ENCODE measurements at regions not wholly inside any gene's neighbourhood (a gene's known extent, or its start where the extent isn't known, plus 50 kb on each side); places are given as distances from the start of the nearest gene placed in this dataset.

GRCh38 chr1:113217447-113218208 is 144.6 kb downstream of the LRIG2 start:
- H3K36me3 ChIP-seq (ENCODE audit: control insufficient read depth in 1 of 2, insufficient read depth in 2 of 2, low read length in 2 of 2): no peaks in the 10 kb centered on the region
- peaks cover 22 to 24% of the 10 kb centered on the region in 2 donors for H3K4me1 ChIP-seq (ENCODE audit: control insufficient read depth in 1 of 2, insufficient read depth in 2 of 2, low read length in 2 of 2)
- peak overlapping the region in 1 of 2 donors; percentile 28 for H3K9ac ChIP-seq (ENCODE audit: low read depth in 1 of 2, low read length in 2 of 2)
- peaks cover 0 to 1% of the 10 kb centered on the region in 2 donors for H3K9me3 ChIP-seq (ENCODE audit: control insufficient read depth in 1 of 2, low read length in 2 of 2)
- H3K4me3 ChIP-seq (ENCODE audit: low read depth in 1 of 2, low read length in 2 of 2): peak overlapping the region in 1 of 2 donors; percentile 33
- H3K27ac ChIP-seq (ENCODE audit: low read depth, low read length): no peak overlapping the region
- H3K27me3 ChIP-seq (ENCODE audit: control insufficient read depth in 1 of 2, insufficient read depth in 2 of 2, low read length in 2 of 2): no peaks in the 10 kb centered on the region

GRCh38 chr1:113219377-113219776 is 146.4 kb downstream of the LRIG2 start:
- Histone ChIP-seq H3K36me3 (ENCODE audit: control insufficient read depth in 1 of 2, insufficient read depth in 2 of 2, low read length in 2 of 2) (no peaks in the 10 kb centered on the region), H3K4me1 (ENCODE audit: control insufficient read depth in 1 of 2, insufficient read depth in 2 of 2, low read length in 2 of 2) (peaks cover 22 to 24% of the 10 kb centered on the region in 2 donors), H3K27ac (ENCODE audit: low read depth, low read length) (no peak overlapping the region), H3K9ac (ENCODE audit: low read depth in 1 of 2, low read length in 2 of 2) (no peak overlapping the region), H3K27me3 (ENCODE audit: control insufficient read depth in 1 of 2, insufficient read depth in 2 of 2, low read length in 2 of 2) (no peaks in the 10 kb centered on the region), H3K4me3 (ENCODE audit: low read depth in 1 of 2, low read length in 2 of 2) (no peak overlapping the region), H3K9me3 (ENCODE audit: control insufficient read depth in 1 of 2, low read length in 2 of 2) (peaks cover 0 to 1% of the 10 kb centered on the region in 2 donors)

DNA sequence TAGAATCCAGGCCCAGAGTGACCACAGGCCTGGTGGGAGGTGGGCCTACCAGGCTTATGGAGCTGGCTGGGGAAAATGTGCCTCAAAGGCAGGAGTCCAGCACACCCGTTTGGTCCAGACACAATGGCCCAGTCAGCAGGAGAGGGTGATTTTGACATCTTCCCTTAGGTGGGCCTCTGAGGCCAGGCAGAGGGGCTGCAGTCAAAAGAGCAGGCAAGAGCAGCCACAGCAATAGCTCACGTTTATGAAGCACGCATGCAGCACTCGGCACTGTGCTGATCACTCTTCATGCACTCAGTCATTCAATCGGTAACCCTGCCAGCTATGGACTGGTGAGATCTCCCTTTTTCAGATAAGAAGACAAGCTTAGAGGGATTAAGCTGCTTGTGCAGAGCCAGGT is 146.8 kb downstream of the LRIG2 start:
- Histone ChIP-seq H3K36me3 (ENCODE audit: control insufficient read depth in 1 of 2, insufficient read depth in 2 of 2, low read length in 2 of 2) (no peaks in the 10 kb centered on the region), H3K27me3 (ENCODE audit: control insufficient read depth in 1 of 2, insufficient read depth in 2 of 2, low read length in 2 of 2) (no peaks in the 10 kb centered on the region), H3K4me3 (ENCODE audit: low read depth in 1 of 2, low read length in 2 of 2) (no peak overlapping the region), H3K9ac (ENCODE audit: low read depth in 1 of 2, low read length in 2 of 2) (no peak overlapping the region), H3K9me3 (ENCODE audit: control insufficient read depth in 1 of 2, low read length in 2 of 2) (peaks cover 0 to 1% of the 10 kb centered on the region in 2 donors), H3K4me1 (ENCODE audit: control insufficient read depth in 1 of 2, insufficient read depth in 2 of 2, low read length in 2 of 2) (peaks cover 22 to 24% of the 10 kb centered on the region in 2 donors), H3K27ac (ENCODE audit: low read depth, low read length) (no peak overlapping the region)

DNA sequence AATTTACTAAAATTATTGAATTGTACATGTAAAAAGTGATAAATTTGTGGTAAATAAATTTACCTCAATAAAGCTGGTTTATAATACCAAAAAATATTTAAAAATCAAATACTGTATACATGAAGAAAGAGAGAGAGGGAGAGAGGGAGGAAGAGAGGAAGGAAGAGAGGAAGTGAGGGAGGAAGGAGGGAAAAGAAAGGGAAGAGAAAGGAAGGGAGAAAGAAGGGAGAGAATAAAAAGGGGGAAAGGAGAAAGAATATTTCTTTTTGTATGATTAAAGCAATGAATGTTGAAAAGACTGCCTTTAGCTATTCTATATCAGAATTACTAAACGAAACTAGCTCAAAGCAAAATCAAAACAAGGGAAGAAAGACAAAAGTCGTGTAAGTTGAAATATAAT is 150.0 kb downstream of the LRIG2 start:
- peaks cover 9% of the 10 kb centered on the region in 2 donors for H3K4me1 ChIP-seq (ENCODE audit: control insufficient read depth in 1 of 2, insufficient read depth in 2 of 2, low read length in 2 of 2)
- no peak overlapping the region for H3K9ac ChIP-seq (ENCODE audit: low read depth in 1 of 2, low read length in 2 of 2)
- H3K4me3 ChIP-seq (ENCODE audit: low read depth in 1 of 2, low read length in 2 of 2): no peak overlapping the region
- no peaks in the 10 kb centered on the region for H3K36me3 ChIP-seq (ENCODE audit: control insufficient read depth in 1 of 2, insufficient read depth in 2 of 2, low read length in 2 of 2)
- no peaks in the 10 kb centered on the region for H3K27me3 ChIP-seq (ENCODE audit: control insufficient read depth in 1 of 2, insufficient read depth in 2 of 2, low read length in 2 of 2)
- H3K9me3 ChIP-seq (ENCODE audit: control insufficient read depth in 1 of 2, low read length in 2 of 2): no peaks in the 10 kb centered on the region
- H3K27ac ChIP-seq (ENCODE audit: low read depth, low read length): no peak overlapping the region

DNA sequence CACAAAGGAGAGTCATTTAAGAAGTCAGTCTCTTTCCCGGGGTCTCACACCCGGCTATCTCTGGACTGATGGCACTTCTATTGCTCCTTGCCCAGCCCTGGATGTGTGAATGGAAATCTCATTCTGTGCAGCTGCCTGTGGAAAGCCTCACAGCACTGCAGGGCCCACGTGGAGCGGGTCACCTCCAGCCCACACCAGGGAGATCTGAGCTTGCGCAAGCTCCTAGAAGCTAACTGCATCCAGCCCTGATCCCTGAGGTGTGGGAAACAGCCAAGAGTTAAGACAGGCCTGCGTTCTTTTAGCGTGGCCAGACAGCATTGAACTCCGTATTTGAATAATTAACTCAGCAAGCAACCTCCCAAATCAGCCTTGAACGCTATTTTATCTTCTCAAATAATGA is 150.5 kb downstream of the LRIG2 start:
- Histone ChIP-seq H3K4me3 (ENCODE audit: low read depth in 1 of 2, low read length in 2 of 2) (no peak overlapping the region), H3K4me1 (ENCODE audit: control insufficient read depth in 1 of 2, insufficient read depth in 2 of 2, low read length in 2 of 2) (peaks cover 3 to 4% of the 10 kb centered on the region in 2 donors), H3K9me3 (ENCODE audit: control insufficient read depth in 1 of 2, low read length in 2 of 2) (no peaks in the 10 kb centered on the region), H3K9ac (ENCODE audit: low read depth in 1 of 2, low read length in 2 of 2) (no peak overlapping the region), H3K27ac (ENCODE audit: low read depth, low read length) (no peak overlapping the region), H3K27me3 (ENCODE audit: control insufficient read depth in 1 of 2, insufficient read depth in 2 of 2, low read length in 2 of 2) (no peaks in the 10 kb centered on the region), H3K36me3 (ENCODE audit: control insufficient read depth in 1 of 2, insufficient read depth in 2 of 2, low read length in 2 of 2) (no peaks in the 10 kb centered on the region)

DNA sequence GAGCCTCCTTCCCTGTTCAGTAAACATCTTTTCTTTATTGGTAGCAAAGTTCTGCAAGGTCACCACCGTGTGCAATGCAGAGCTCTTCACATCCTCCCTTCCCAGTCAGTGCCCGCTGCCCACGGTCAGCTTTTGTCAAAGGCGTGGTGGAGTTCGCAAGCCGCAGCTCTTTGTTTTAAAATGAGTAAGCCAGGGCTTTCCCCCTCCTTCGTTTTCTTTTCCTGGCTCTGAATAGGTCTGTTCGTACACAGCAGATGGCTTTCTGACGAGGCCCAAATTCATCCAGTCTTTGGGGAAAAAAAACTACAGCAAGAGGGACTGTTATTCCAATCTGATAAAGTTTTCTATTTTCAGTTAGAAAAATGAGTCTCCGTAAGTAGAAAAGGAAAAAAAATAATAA is 153.2 kb downstream of the LRIG2 start:
- no peaks in the 10 kb centered on the region for H3K9me3 ChIP-seq (ENCODE audit: control insufficient read depth in 1 of 2, low read length in 2 of 2)
- no peak overlapping the region for H3K9ac ChIP-seq (ENCODE audit: low read depth in 1 of 2, low read length in 2 of 2)
- H3K27me3 ChIP-seq (ENCODE audit: control insufficient read depth in 1 of 2, insufficient read depth in 2 of 2, low read length in 2 of 2): no peaks in the 10 kb centered on the region
- H3K36me3 ChIP-seq (ENCODE audit: control insufficient read depth in 1 of 2, insufficient read depth in 2 of 2, low read length in 2 of 2): no peaks in the 10 kb centered on the region
- H3K27ac ChIP-seq (ENCODE audit: low read depth, low read length): no peak overlapping the region
- no peak overlapping the region for H3K4me3 ChIP-seq (ENCODE audit: low read depth in 1 of 2, low read length in 2 of 2)
- no peaks in the 10 kb centered on the region for H3K4me1 ChIP-seq (ENCODE audit: control insufficient read depth in 1 of 2, insufficient read depth in 2 of 2, low read length in 2 of 2)

DNA sequence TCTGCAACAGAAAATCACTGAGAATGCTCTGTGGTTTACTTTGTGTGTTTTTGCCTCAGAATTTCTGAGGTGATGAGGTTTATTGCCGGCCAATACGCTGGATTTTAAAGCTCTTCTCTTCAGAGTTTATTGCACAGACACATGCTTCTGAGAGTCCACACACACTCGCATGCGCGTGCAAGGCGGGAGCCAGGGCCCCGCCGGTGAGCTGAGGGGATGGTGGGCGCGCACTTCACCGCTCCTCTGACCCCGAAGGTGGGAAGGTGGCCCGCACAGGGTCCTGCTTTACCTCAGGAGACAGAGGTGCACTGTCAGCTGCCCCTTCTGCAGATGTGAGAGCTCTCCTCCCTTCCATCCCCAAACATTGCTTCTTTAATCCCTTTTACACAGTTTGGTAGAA is 158.4 kb upstream of the MAGI3 start:
- Histone ChIP-seq H3K4me1 (ENCODE audit: control insufficient read depth in 1 of 2, insufficient read depth in 2 of 2, low read length in 2 of 2) (no peaks in the 10 kb centered on the region), H3K27me3 (ENCODE audit: control insufficient read depth in 1 of 2, insufficient read depth in 2 of 2, low read length in 2 of 2) (no peaks in the 10 kb centered on the region), H3K9me3 (ENCODE audit: control insufficient read depth in 1 of 2, low read length in 2 of 2) (no peaks in the 10 kb centered on the region), H3K9ac (ENCODE audit: low read depth in 1 of 2, low read length in 2 of 2) (no peak overlapping the region), H3K27ac (ENCODE audit: low read depth, low read length) (no peak overlapping the region), H3K4me3 (ENCODE audit: low read depth in 1 of 2, low read length in 2 of 2) (no peak overlapping the region), H3K36me3 (ENCODE audit: control insufficient read depth in 1 of 2, insufficient read depth in 2 of 2, low read length in 2 of 2) (no peaks in the 10 kb centered on the region)

DNA sequence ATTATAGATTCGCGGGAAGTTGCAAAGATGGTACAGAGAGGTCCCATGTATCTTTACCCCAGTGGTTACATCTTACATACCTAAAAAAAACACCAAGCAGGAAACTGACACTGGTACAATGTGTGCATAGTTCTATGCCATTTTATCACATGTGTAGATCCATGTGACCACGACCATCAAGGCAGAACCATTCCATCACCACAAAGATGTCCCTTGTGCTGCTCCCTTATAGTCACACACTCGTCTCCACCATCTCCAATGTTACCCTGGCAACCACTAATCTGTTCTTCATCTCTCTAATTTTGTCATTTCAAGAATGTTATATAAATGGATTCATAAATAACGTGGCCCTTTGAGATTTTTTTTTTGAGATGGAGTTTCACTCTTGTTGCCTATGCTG is 156.9 kb upstream of the MAGI3 start:
- H3K27me3 ChIP-seq (ENCODE audit: control insufficient read depth in 1 of 2, insufficient read depth in 2 of 2, low read length in 2 of 2): no peaks in the 10 kb centered on the region

GRCh38 chr1:113241237-113241636 is 149.1 kb upstream of the MAGI3 start:
- H3K27ac ChIP-seq (ENCODE audit: low read depth, low read length): no peak overlapping the region
- H3K4me1 ChIP-seq (ENCODE audit: control insufficient read depth in 1 of 2, insufficient read depth in 2 of 2, low read length in 2 of 2): peaks cover 0 to 24% of the 10 kb centered on the region in 2 donors
- no peak overlapping the region for H3K9ac ChIP-seq (ENCODE audit: low read depth in 1 of 2, low read length in 2 of 2)
- no peaks in the 10 kb centered on the region for H3K36me3 ChIP-seq (ENCODE audit: control insufficient read depth in 1 of 2, insufficient read depth in 2 of 2, low read length in 2 of 2)
- H3K4me3 ChIP-seq (ENCODE audit: low read depth in 1 of 2, low read length in 2 of 2): no peak overlapping the region
- no peaks in the 10 kb centered on the region for H3K27me3 ChIP-seq (ENCODE audit: control insufficient read depth in 1 of 2, insufficient read depth in 2 of 2, low read length in 2 of 2)
- no peaks in the 10 kb centered on the region for H3K9me3 ChIP-seq (ENCODE audit: control insufficient read depth in 1 of 2, low read length in 2 of 2)

More for the DNA sequence above, 156.9 kb upstream of the MAGI3 start:
- no peak overlapping the region for H3K27ac ChIP-seq (ENCODE audit: low read depth, low read length)
- no peaks in the 10 kb centered on the region for H3K36me3 ChIP-seq (ENCODE audit: control insufficient read depth in 1 of 2, insufficient read depth in 2 of 2, low read length in 2 of 2)
- no peak overlapping the region for H3K9ac ChIP-seq (ENCODE audit: low read depth in 1 of 2, low read length in 2 of 2)
- H3K4me3 ChIP-seq (ENCODE audit: low read depth in 1 of 2, low read length in 2 of 2): no peak overlapping the region
- H3K9me3 ChIP-seq (ENCODE audit: control insufficient read depth in 1 of 2, low read length in 2 of 2): no peaks in the 10 kb centered on the region
- H3K4me1 ChIP-seq (ENCODE audit: control insufficient read depth in 1 of 2, insufficient read depth in 2 of 2, low read length in 2 of 2): no peaks in the 10 kb centered on the region

GRCh38 chr1:113242481-113242880 is 147.8 kb upstream of the MAGI3 start:
- H3K27me3 ChIP-seq (ENCODE audit: control insufficient read depth in 1 of 2, insufficient read depth in 2 of 2, low read length in 2 of 2): no peaks in the 10 kb centered on the region
- no peak overlapping the region for H3K9ac ChIP-seq (ENCODE audit: low read depth in 1 of 2, low read length in 2 of 2)
- no peak overlapping the region for H3K27ac ChIP-seq (ENCODE audit: low read depth, low read length)
- no peak overlapping the region for H3K4me3 ChIP-seq (ENCODE audit: low read depth in 1 of 2, low read length in 2 of 2)
- H3K36me3 ChIP-seq (ENCODE audit: control insufficient read depth in 1 of 2, insufficient read depth in 2 of 2, low read length in 2 of 2): no peaks in the 10 kb centered on the region
- no peaks in the 10 kb centered on the region for H3K9me3 ChIP-seq (ENCODE audit: control insufficient read depth in 1 of 2, low read length in 2 of 2)
- H3K4me1 ChIP-seq (ENCODE audit: control insufficient read depth in 1 of 2, insufficient read depth in 2 of 2, low read length in 2 of 2): peaks cover 3 to 36% of the 10 kb centered on the region in 2 donors
